ENCODE measurements at regions not wholly inside any gene's neighbourhood (a gene's known extent, or its start where the extent isn't known, plus 50 kb on each side); places are given as distances from the start of the nearest gene placed in this dataset.
"Not testable (repeated sequence)": the region's sequence is repeated elsewhere in the genome, so short reads cannot be mapped to it uniquely, and the experiment has no call there.

DNA sequence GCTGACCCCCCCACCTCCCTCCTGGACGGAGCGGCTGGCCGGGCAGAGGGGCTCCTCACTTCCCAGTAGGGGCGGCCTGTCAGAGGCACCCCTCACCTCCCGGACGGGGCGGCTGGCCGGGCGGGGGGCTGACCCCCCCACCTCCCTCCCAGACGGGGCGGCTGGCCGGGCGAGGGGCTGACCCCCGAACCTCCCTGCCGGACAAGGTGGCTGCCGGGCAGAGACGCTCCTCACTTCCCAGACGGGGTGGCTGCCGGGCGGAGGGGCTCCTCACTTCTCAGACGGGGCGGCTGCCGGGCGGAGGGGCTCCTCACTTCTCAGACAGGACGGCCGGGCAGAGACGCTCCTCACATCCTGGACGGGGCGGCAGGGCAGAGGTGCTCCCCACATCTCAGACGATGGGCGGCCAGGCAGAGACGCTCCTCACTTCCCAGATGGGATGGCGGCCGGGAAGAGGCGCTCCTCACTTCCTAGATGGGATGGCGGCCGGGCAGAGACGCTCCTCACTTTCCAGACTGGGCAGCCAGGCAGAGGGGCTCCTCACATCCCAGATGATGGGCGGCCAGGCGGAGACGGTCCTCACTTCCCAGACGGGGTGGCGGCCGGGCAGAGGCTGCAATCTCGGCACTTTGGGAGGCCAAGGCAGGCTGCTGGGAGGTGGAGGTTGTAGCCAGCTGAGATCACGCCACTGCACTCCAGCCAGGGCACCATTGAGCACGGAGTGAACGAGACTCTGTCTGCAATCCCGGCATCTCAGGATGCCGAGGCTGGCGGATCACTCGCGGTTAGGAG lies 66.2 kb upstream of the PAPPA2 start:
- not testable (repeated sequence) for DNase-seq (ENCODE audit: low read depth)

GRCh38 chr1:176391621-176392020 lies 71.4 kb upstream of the PAPPA2 start:
- no peak for DNase-seq (ENCODE audit: low read depth)

GRCh38 chr1:176384841-176385240 lies 78.1 kb upstream of the PAPPA2 start:
- DNase-seq (ENCODE audit: low read depth) = no peak

DNA sequence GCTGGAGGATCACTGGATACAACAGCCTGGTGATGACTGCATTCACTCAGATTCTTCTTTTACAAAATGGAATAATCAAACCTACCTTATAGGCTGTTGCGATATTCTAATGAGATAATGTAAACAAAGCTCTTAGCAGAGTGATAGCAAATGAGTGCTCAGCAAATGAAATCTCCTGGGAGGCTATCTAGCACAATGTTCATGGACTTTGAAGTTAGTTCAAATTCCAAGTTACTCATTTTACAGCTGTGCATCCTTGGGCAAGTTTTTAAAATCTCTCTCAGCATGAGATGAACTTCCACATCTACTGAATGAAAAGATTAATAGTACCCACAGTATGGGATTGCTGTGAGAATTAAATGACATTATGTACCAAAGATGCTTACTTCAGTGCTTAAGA lies 80.8 kb upstream of the PAPPA2 start:
- no peak for DNase-seq (ENCODE audit: low read depth)

- no peak for DNase-seq (ENCODE audit: low read depth)
Observed at GRCh38 chr1:176379626-176380339, 83.2 kb upstream of the PAPPA2 start.

DNA sequence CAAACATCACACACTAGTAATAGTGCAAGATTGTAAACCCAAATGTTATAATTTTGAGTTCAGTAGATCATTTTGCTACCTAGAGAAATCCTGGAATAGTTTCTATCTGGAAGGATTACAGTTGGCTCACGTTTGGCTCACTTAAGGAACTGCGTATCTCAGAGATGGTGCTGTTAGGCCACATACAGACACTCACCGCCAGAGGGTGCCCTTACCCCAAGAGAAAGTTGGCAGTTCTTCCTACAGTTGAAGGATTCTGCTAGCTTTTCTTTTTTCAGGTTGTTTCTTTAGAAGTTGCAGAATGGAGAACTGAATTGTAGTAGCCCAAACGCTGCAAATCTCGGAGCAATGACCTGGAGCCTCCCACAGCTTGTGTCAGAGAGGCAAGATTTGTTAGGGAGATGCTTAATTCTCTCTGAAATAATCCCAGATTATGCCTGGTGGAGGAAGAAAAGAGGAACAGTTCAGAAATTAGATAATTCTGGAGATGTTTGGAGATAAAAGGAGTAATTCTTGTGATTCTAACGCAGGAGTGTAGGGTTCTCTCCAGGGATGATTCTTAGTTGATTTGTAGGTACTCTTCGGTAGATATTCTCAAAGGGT lies 87.9 kb upstream of the PAPPA2 start:
- peak; percentile 47 for DNase-seq (ENCODE audit: low read depth)

DNA sequence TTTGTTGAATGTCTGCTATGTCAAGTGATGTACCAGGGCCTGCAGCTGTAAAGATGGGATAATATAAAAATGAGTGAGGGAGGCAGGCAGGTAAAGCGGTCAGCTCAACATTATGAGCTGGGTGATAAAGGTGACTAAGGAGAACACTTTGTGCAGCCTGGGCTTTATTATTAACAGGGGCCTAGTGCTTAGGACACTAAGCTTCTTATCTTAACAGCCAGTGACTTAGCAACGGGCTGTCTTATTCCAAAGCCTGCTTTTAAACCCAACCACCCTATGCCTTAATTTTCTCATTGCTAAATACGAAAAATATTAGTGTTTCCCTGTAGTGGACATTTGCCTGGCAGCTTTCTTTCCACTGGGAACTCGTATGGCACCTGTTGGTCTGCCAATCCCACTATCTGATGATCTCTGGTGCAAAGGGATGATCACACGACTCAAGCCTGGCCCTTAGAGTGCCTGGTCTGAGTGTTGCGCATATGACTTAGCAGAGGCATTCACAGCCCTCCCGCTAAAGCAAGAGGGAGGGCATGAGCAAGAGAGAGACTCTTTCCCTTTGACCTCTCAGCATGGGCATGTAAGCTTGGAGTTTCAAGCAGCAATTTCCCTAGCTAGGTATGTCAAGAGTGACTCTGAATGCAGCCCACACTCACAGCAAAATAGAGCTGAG lies 98.6 kb upstream of the PAPPA2 start:
- DNase-seq (ENCODE audit: low read depth) = no peak

DNA sequence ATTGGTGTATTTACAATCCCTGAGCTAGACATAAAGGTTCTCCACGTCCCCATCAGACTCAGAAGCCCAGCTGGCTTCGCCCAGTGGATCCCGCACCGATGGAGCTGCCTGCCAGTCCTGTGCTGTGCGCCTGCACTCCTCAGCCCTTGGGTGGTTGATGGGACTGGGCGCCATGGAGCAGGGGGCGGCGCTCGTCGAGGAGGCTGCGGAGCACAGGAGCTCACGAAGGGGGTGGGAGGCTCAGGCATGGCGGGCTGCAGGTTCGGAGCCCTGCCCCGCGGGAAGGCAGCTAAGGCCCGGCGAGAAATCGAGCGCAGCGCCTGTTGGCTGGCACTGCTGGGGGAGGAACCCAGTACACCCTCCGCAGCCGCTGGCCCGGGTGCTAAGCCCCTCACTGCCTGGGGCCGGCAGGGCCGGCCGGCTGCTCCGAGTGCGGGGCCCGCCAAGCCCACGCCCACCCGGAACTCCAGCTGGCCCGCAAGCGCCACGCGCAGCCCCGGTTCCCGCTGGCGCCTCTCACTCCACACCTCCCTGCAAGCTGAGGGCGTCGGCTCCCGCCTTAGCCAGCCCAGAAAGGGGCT lies 113.8 kb upstream of the PAPPA2 start:
- DNase-seq (ENCODE audit: low read depth) = not testable (repeated sequence)

GRCh38 chr1:176341656-176342055 lies 121.3 kb upstream of the PAPPA2 start:
- no peak for DNase-seq (ENCODE audit: low read depth)

GRCh38 chr1:176338877-176339276 lies 124.1 kb upstream of the PAPPA2 start:
- DNase-seq (ENCODE audit: low read depth) = no peak

DNA sequence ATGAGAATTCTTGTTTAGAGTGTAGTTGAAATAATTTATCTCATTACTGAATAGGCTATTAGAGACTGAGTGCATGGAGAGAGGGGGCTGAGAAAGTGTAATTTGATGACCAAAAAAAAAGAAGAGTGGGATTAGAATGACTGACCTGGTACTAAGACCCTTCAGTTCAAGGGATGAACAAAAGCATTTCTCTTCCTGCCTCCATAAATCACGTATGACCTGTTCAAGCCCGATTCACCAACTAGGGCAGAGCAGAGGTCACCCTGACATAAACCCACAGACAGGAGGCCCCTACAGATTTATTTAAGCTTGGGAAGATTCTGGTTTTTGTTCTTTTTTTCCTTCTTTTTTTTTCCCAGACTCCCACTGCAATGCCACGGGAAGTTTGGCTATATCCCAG lies 123.7 kb upstream of the COP1 start:
- no peak for DNase-seq (ENCODE audit: low read depth)

DNA sequence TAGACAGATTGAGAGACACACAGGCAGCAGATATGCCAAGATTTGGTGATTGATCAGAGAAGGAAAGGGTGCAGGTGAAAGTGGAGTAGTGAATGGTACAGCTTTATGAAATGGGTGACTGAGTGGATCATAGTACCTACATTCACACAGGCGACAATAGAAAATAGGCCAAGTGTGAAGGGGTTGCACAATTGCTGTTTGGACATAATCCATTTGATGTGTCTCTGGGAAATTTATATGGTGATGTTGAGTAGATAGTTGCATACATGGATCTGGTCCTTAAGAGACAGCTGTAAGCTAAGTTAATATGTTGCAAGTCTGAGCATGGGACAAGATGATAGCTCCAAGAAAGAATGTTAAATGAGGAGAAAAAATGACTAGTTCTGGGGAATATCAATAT lies 118.6 kb upstream of the COP1 start:
- no peak for DNase-seq (ENCODE audit: low read depth)

GRCh38 chr1:176323472-176323871 lies 116.4 kb upstream of the COP1 start:
- DNase-seq (ENCODE audit: low read depth) = no peak

- DNase-seq (ENCODE audit: low read depth) = no peak
Observed at GRCh38 chr1:176315519-176316220, 108.6 kb upstream of the COP1 start.

- not testable (repeated sequence) for DNase-seq (ENCODE audit: low read depth)
Observed at GRCh38 chr1:176296602-176297001, 89.5 kb upstream of the COP1 start.

DNA sequence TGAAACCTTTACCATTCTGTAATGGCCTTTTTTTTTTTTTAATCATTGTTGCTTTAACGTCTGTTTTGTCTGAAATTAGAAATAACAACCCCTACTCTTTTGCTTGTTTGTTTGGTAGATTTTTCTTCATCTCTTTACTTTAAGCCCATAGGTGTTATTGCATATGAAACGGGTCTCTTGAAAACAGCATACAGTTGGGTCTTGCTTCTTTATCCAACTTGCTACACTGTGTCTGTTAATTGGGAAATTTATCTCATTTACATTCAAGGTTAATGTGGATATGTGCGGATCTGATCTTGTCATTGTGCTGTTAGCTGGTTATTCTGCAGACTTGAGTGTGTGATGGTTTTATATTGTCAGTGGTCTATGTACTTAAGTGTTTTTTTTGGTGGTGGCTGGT lies 78.9 kb upstream of the COP1 start:
- no peak for DNase-seq (ENCODE audit: low read depth)

DNA sequence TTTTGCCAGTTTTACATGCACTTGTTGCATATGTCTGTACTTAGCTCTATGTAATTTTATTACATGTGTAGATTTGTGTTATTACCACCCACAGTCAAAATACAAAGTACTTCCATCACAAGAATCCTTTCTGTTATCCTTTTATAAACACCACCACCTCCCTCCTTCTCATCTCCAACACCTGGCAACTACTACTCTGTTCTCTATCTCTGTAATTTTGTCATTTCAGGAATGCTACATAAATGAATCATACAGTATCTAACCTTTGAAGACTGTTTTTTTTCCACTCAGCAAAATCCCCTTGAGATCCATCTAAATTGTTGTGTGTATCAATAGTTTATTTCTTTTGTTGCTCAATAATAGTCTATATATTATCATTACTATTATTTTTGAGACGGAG lies 64.5 kb upstream of the COP1 start:
- no peak for DNase-seq (ENCODE audit: low read depth)

All from activated T-cell treated with anti-CD3 and anti-CD28 coated beads for 48 hours (primary cell).